Neural cell (in vitro differentiated cells): ENCODE measurements at regions not wholly inside any gene's neighbourhood (a gene's known extent, or its start where the extent isn't known, plus 50 kb on each side); places are given as distances from the start of the nearest gene placed in this dataset.

Experiments
- H2AFZ ChIP-seq: fragments of 200-600, 300-800 bp; sonication (generic), shearing (Covaris generic); 2 replicates; pipeline ENCODE4 v1.6.0; 2014; ENCODE audit warnings: low read depth, mild to moderate bottlenecking, antibody characterized with exemption, low read length, moderate library complexity
- H3F3A ChIP-seq: fragments of 200-600 bp; shearing (Covaris generic); 2 replicates; pipeline ENCODE4 v1.6.1; 2016; ENCODE audit warnings: mild to moderate bottlenecking, moderate library complexity, mixed read lengths, antibody characterized with exemption, low read length; ENCODE audit not compliant: insufficient read depth, poor library complexity, severe bottlenecking
- H3K27ac ChIP-seq: fragments of 200-600, 300-800 bp; sonication (generic), shearing (Covaris generic); 2 replicates; pipeline ENCODE4 v1.5.1; 2014; ENCODE audit warnings: mild to moderate bottlenecking, low read length, moderate library complexity
- H3K27me3 ChIP-seq: fragments of 300-800, 200-600 bp; sonication (generic), shearing (Covaris generic); 2 replicates; pipeline ENCODE4 v1.6.0; 2014; ENCODE audit warnings: mild to moderate bottlenecking, low read depth, low read length, moderate library complexity; ENCODE audit not compliant: insufficient read depth
- H3K36me3 ChIP-seq: fragments of 300-800, 200-600 bp; sonication (generic), shearing (Covaris generic); 2 replicates; pipeline ENCODE4 v1.5.1; 2014; ENCODE audit warnings: mild to moderate bottlenecking, antibody characterized with exemption, low read length, moderate library complexity; ENCODE audit not compliant: insufficient read depth
- H3K4me2 ChIP-seq: fragments of 300-800, 200-600 bp; sonication (generic), shearing (Covaris generic); 2 replicates; pipeline ENCODE4 v1.6.0; 2014; ENCODE audit warnings: mild to moderate bottlenecking, low read length
- H3K4me3 ChIP-seq: fragments of 300-800, 200-600 bp; sonication (generic), shearing (Covaris generic); 2 replicates; pipeline ENCODE4 v1.5.1; 2014; ENCODE audit warnings: mild to moderate bottlenecking, low read length, moderate library complexity
- H3K79me2 ChIP-seq: fragments of 200-600 bp; shearing (Covaris generic); replicated peaks from 2 replicates; pipeline ENCODE4 v1.6.0; 2014; ENCODE audit warnings: mild to moderate bottlenecking, low read length, moderate library complexity; ENCODE audit not compliant: insufficient read depth
- H3K9ac ChIP-seq: fragments of 300-800, 200-600 bp; sonication (generic), shearing (Covaris generic); 2 replicates; pipeline ENCODE4 v1.6.1; 2016; ENCODE audit warnings: mild to moderate bottlenecking, low read length, mixed read lengths
- H3K9me2 ChIP-seq: fragments of 200-600 bp; shearing (Covaris generic); 2 replicates; pipeline ENCODE4 v1.6.1; 2016; ENCODE audit warnings: mild to moderate bottlenecking, low read length, mixed read lengths; ENCODE audit not compliant: insufficient read depth
- H3K9me3 ChIP-seq: fragments of 200-600, 300-800 bp; sonication (generic), shearing (Covaris generic); 2 replicates; pipeline ENCODE4 v1.6.1; 2016; ENCODE audit warnings: mild to moderate bottlenecking, mixed run types, low read length, moderate library complexity, mixed read lengths
- H4K20me1 ChIP-seq: fragments of 200-600 bp; shearing (Covaris generic); 2 replicates; pipeline ENCODE4 v1.6.1; 2016; ENCODE audit warnings: mild to moderate bottlenecking, mixed run types; ENCODE audit not compliant: insufficient read depth
- CTCF ChIP-seq: fragments of 450-650 bp; IDR thresholded peaks from 2 replicates; pipeline ENCODE4 v1.5.1; 2014; ENCODE audit warnings: antibody characterized with exemption, mild to moderate bottlenecking, moderate library complexity; ENCODE audit not compliant: poor library complexity, severe bottlenecking
- EZH2 ChIP-seq: fragments of 200-600, 300-800 bp; shearing (Covaris generic), sonication (generic); IDR thresholded peaks from 2 replicates; pipeline ENCODE4 v1.6.1; 2014; ENCODE audit warnings: antibody characterized with exemption, low read length, borderline replicate concordance, mild to moderate bottlenecking; ENCODE audit not compliant: insufficient read depth, poor library complexity, severe bottlenecking
- MXI1 ChIP-seq: fragments of 450-650 bp; conservative IDR thresholded peaks from 2 replicates; pipeline ENCODE4 v1.6.1; 2014; ENCODE audit warnings: antibody characterized with exemption, mild to moderate bottlenecking; ENCODE audit not compliant: poor library complexity, severe bottlenecking
- POLR2AphosphoS5 ChIP-seq: IDR thresholded peaks from 2 replicates; pipeline ENCODE4 v1.6.1; 2012
- RAD21 ChIP-seq: fragments of 450-650 bp; conservative IDR thresholded peaks from 2 replicates; pipeline ENCODE4 v1.6.1; 2014; ENCODE audit warnings: antibody characterized with exemption, mild to moderate bottlenecking, moderate library complexity
- REST ChIP-seq: IDR thresholded peaks from 2 replicates; pipeline ENCODE4 v1.6.1; 2012; ENCODE audit warnings: borderline replicate concordance
- SMC3 ChIP-seq: fragments of 450-650 bp; conservative IDR thresholded peaks from 2 replicates; pipeline ENCODE4 v1.6.1; 2014; ENCODE audit warnings: antibody characterized with exemption, mild to moderate bottlenecking, moderate library complexity; ENCODE audit not compliant: poor library complexity
- TAF1 ChIP-seq: IDR thresholded peaks from 2 replicates; pipeline ENCODE4 v1.6.1; 2012; ENCODE audit warnings: low read depth

GRCh38 chr3:176787506-176787905, 409.8 kb downstream of the TBL1XR1 start:
- no peaks in the 10 kb centered on the region for H3K9me2 ChIP-seq

GRCh38 chr3:176785171-176785570, 412.1 kb downstream of the TBL1XR1 start:
- Histone ChIP-seq H3K4me3 (no peak overlapping the region), H4K20me1 (no peaks in the 10 kb centered on the region), H3K79me2 (no peaks in the 10 kb centered on the region), H3K9me2 (no peaks in the 10 kb centered on the region), H3F3A (no peaks in the 10 kb centered on the region), H3K36me3 (no peaks in the 10 kb centered on the region), H3K27me3 (no peaks in the 10 kb centered on the region), H3K9ac (no peak overlapping the region), H3K9me3 (no peaks in the 10 kb centered on the region), H3K4me2 (no peak overlapping the region), H2AFZ (no peak overlapping the region), H3K27ac (no peak overlapping the region)
- no peak for TF ChIP-seq MXI1
- no peak for TF ChIP-seq TAF1
- no peak for TF ChIP-seq SMC3
- no peak for TF ChIP-seq CTCF
- no peak for TF ChIP-seq RAD21
- no peak for TF ChIP-seq REST

More at GRCh38 chr3:176787506-176787905, 409.8 kb downstream of the TBL1XR1 start:
- no peaks in the 10 kb centered on the region for H3K27me3 ChIP-seq
- no peak overlapping the region for H3K4me2 ChIP-seq
- no peaks in the 10 kb centered on the region for H3K79me2 ChIP-seq
- no peak overlapping the region for H3K4me3 ChIP-seq
- no peaks in the 10 kb centered on the region for H4K20me1 ChIP-seq
- H3K36me3 ChIP-seq, result no peaks in the 10 kb centered on the region
- H3K9me3 ChIP-seq, result no peaks in the 10 kb centered on the region
- H3F3A ChIP-seq, result no peaks in the 10 kb centered on the region
- H3K9ac ChIP-seq, result no peak overlapping the region
- no peak overlapping the region for H2AFZ ChIP-seq
- H3K27ac ChIP-seq, result no peak overlapping the region
- TF ChIP-seq TAF1, result no peak
- TF ChIP-seq RAD21, result no peak

- no peaks in the 10 kb centered on the region for H3K79me2 ChIP-seq
- no peaks in the 10 kb centered on the region for H4K20me1 ChIP-seq
- H3K9me2 ChIP-seq, result no peaks in the 10 kb centered on the region
- no peak overlapping the region for H3K4me3 ChIP-seq
- no peak overlapping the region for H3K9ac ChIP-seq
- no peaks in the 10 kb centered on the region for H3K36me3 ChIP-seq
- no peak overlapping the region for H3K27ac ChIP-seq
- H3K27me3 ChIP-seq, result no peaks in the 10 kb centered on the region
- no peak overlapping the region for H3K4me2 ChIP-seq
- TF ChIP-seq TAF1 (no peak), RAD21 (no peak), MXI1 (no peak), POLR2AphosphoS5 (no peak), EZH2 (no peak), CTCF (no peak)
- H3F3A ChIP-seq, result no peaks in the 10 kb centered on the region
- H2AFZ ChIP-seq, result no peak overlapping the region
- H3K9me3 ChIP-seq, result no peaks in the 10 kb centered on the region
Observed at GRCh38 chr3:176780766-176781165, 416.5 kb downstream of the TBL1XR1 start.
